ENCODE measurements at regions not wholly inside any gene's neighbourhood (a gene's known extent, or its start where the extent isn't known, plus 50 kb on each side); places are given as distances from the start of the nearest gene placed in this dataset.

DNA sequence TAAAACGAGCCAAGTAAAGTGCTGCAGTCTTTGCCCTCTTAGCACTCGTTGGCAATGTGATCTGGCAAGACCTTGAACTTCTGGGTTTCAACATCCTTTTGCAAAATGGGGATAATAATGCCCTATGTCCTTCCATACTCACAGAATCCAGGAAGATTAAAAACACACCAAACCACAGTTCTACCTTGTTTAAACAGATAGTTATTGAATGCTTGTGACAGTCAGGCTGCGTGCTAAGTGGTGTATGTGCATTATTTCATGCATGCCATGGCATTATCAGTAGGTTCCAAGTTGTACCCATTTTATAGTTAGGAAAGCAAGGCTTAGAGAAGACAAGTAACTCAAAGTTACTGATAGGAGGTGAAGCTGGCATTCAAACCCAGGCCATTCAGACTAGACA, 308.6 kb upstream of the PROX1 start:
- Histone ChIP-seq H3K27ac (ENCODE audit: insufficient read depth, low read length) (no peak overlapping the region), H3K4ac (ENCODE audit: low read depth, low read length) (no peak overlapping the region), H2BK15ac (ENCODE audit: low read depth, low read length) (no peak overlapping the region), H2AFZ (replicated peaks; ENCODE audit: low read length, poor library complexity) (no peak overlapping the region), H3K56ac (ENCODE audit: extremely low read depth, insufficient read depth, low read length) (no peak overlapping the region), H3K36me3 (ENCODE audit: control insufficient read depth, insufficient read depth, low read length) (no peaks in the 10 kb centered on the region), H3K9ac (ENCODE audit: low read depth, low read length) (no peak overlapping the region), H2AK5ac (ENCODE audit: low read depth, low read length) (no peak overlapping the region), H3K4me1 (ENCODE audit: control insufficient read depth, insufficient read depth, low read length) (no peaks in the 10 kb centered on the region), H3K23ac (ENCODE audit: low read depth, low read length) (no peak overlapping the region), H3K14ac (replicated peaks; ENCODE audit: low read depth, low read length) (no peak overlapping the region), H4K5ac (ENCODE audit: low read depth, low read length) (no peak overlapping the region), H4K8ac (ENCODE audit: low read depth in 2 of 2, low read length in 2 of 2) (no peak overlapping the region), H3K9me3 (ENCODE audit: control insufficient read depth, insufficient read depth, low read length) (peaks cover 21% of the 10 kb centered on the region), H3K4me3 (ENCODE audit: insufficient read depth, low read depth, low read length) (no peak overlapping the region), H3K27me3 (ENCODE audit: control insufficient read depth, insufficient read depth, low read length) (no peaks in the 10 kb centered on the region), H3K9me1 (ENCODE audit: insufficient read depth, low read length) (no peaks in the 10 kb centered on the region), H3K18ac (ENCODE audit: low read depth, low read length) (no peak overlapping the region), H2AK9ac (replicated peaks; ENCODE audit: low read depth, low read length, poor library complexity) (no peak overlapping the region), H3K4me2 (ENCODE audit: low read depth, low read length) (no peak overlapping the region), H4K20me1 (ENCODE audit: insufficient read depth, low read length) (no peaks in the 10 kb centered on the region), H2BK120ac (ENCODE audit: low read depth, low read length) (no peak overlapping the region), H2BK20ac (ENCODE audit: low read depth, low read length) (no peak overlapping the region), H2BK5ac (ENCODE audit: low read depth, low read length, poor library complexity, severe bottlenecking) (no peak overlapping the region), H3K79me1 (ENCODE audit: low read depth in 1 of 2, low read length in 2 of 2) (no peaks in the 10 kb centered on the region), H4K91ac (ENCODE audit: insufficient read depth, low read depth, low read length) (no peak overlapping the region)
- in situ Hi-C loops (cut with MboI; ENCODE audit: low sequenced_read_pairs) = no loop called here
- intact Hi-C loops (cut with micrococcal nuclease) = no loop called here
- no TSS peak for BruUV-seq (replicated peaks)
- POLR2A ChIA-PET (ENCODE audit: unreplicated experiment) = no interaction called here
- DNase-seq (no peak), ATAC-seq (ENCODE audit: low read depth) (no peak)
- CTCF ChIA-PET = no interaction called here
- dilution Hi-C loops (cut with HindIII; ENCODE audit: low sequenced_read_pairs, unreplicated experiment) = no loop called here
- no peak for TF ChIP-seq MAFK (IDR thresholded peaks at IDR 0.05; ENCODE audit: low read depth, low read length)
- TF ChIP-seq FOS (IDR thresholded peaks at IDR 0.05; ENCODE audit: low read depth, low read length) = no peak
- no peak for TF ChIP-seq RCOR1 (IDR thresholded peaks at IDR 0.05; ENCODE audit: insufficient replicate concordance, low read length)
- TF ChIP-seq RAD21 (IDR thresholded peaks at IDR 0.05; ENCODE audit: low read length) = no peak
- TF ChIP-seq POLR2A (IDR thresholded peaks at IDR 0.05; ENCODE audit: low read depth, low read length) = no peak
- no peak for TF ChIP-seq SMC3 (IDR thresholded peaks at IDR 0.05; ENCODE audit: low read depth, low read length)
- no peak for TF ChIP-seq CEBPB (IDR thresholded peaks at IDR 0.05; ENCODE audit: low read depth, low read length)
- no peak for TF ChIP-seq CTCF (conservative IDR thresholded peaks at IDR 0.05; ENCODE audit: low read depth, low read length)
- no peak for TF ChIP-seq NFE2L2 (IDR thresholded peaks at IDR 0.05; ENCODE audit: low read depth, low read length)
- no peak for TF ChIP-seq MXI1 (IDR thresholded peaks at IDR 0.05; ENCODE audit: borderline replicate concordance, low read depth, low read length)
- TF ChIP-seq MAZ (IDR thresholded peaks at IDR 0.05; ENCODE audit: borderline replicate concordance, low read depth, low read length) = no peak
- no peak for TF ChIP-seq BHLHE40 (IDR thresholded peaks at IDR 0.05; ENCODE audit: low read depth, low read length)
- no peak for TF ChIP-seq RFX5 (IDR thresholded peaks at IDR 0.05; ENCODE audit: low read depth, low read length)
- TF ChIP-seq ELK1 (IDR thresholded peaks at IDR 0.05; ENCODE audit: borderline replicate concordance, low read depth, low read length) = no peak
- TF ChIP-seq USF2 (IDR thresholded peaks at IDR 0.05; ENCODE audit: low read depth, low read length) = no peak
- no peak for TF ChIP-seq CHD1 (IDR thresholded peaks at IDR 0.05; ENCODE audit: low read depth, low read length)
- WGBS, 2 experiments (ENCODE audit: extremely low coverage in 2 of 2, insufficient read length in 1 of 2) = no CpG with 5 or more reads among the region's 3 CpGs

Data from IMR-90 (cell line).